Erythroblast (primary cell): ENCODE measurements at regions not wholly inside any gene's neighbourhood (a gene's known extent, or its start where the extent isn't known, plus 50 kb on each side); places are given as distances from the start of the nearest gene placed in this dataset.

Experiments
- GATA1 ChIP-seq: IDR thresholded peaks from 2 replicates; pipeline ENCODE4 v1.6.1; 2011; ENCODE audit warnings: low read depth, mild to moderate bottlenecking, control low read depth, low read length, moderate library complexity
- POLR2A ChIP-seq: IDR thresholded peaks from 2 replicates; pipeline ENCODE4 v1.6.1; 2011; ENCODE audit warnings: mild to moderate bottlenecking, low read length

- no peak for TF ChIP-seq POLR2A
- no peak for TF ChIP-seq GATA1
Measured at GRCh38 chr17:53749178-53749577, 73.5 kb upstream of the KIF2B start.
